HG03571 (cell line): ENCODE measurements at regions not wholly inside any gene's neighbourhood (a gene's known extent, or its start where the extent isn't known, plus 50 kb on each side); places are given as distances from the start of the nearest gene placed in this dataset.

Source experiments
- ATAC-seq: cut with Tn5 transposase; IDR thresholded peaks from one replicate; pipeline ENCODE4 v1.9.1; 2021; ENCODE audit not compliant: unreplicated experiment

GRCh38 chr4:73001885-73002284 lies 67.6 kb downstream of the COX18 start:
- ATAC-seq = no peak

GRCh38 chr4:72997409-72997808 lies 72.1 kb downstream of the COX18 start:
- ATAC-seq = no peak

- no peak for ATAC-seq
Observed at GRCh38 chr4:72994670-72995069, 74.8 kb downstream of the COX18 start.

GRCh38 chr4:72993876-72994275 lies 75.6 kb downstream of the COX18 start:
- no peak for ATAC-seq

GRCh38 chr4:72991873-72992272 lies 77.6 kb downstream of the COX18 start:
- ATAC-seq = no peak

- ATAC-seq = no peak
Observed at GRCh38 chr4:72987741-72988729, 81.5 kb downstream of the COX18 start.

- ATAC-seq = no peak
Observed at GRCh38 chr4:72984351-72984750, 85.2 kb downstream of the COX18 start.

GRCh38 chr4:72983709-72984108 lies 85.8 kb downstream of the COX18 start:
- no peak for ATAC-seq

GRCh38 chr4:72977936-72978485 lies 91.5 kb downstream of the COX18 start:
- ATAC-seq = no peak

- no peak for ATAC-seq
Observed at GRCh38 chr4:72975488-72975784, 94.1 kb downstream of the COX18 start.

GRCh38 chr4:72974694-72975487 lies 94.6 kb downstream of the COX18 start:
- no peak for ATAC-seq

- ATAC-seq = no peak
Observed at GRCh38 chr4:72971572-72971971, 97.9 kb downstream of the COX18 start.

GRCh38 chr4:72970756-72971155 lies 98.8 kb downstream of the COX18 start:
- no peak for ATAC-seq

- ATAC-seq = no peak
Observed at GRCh38 chr4:72969976-72970375, 99.5 kb downstream of the COX18 start.

GRCh38 chr4:72966652-72967051 lies 102.9 kb downstream of the COX18 start:
- ATAC-seq = no peak

GRCh38 chr4:72959411-72959810 lies 110.1 kb downstream of the COX18 start:
- ATAC-seq = no peak

- ATAC-seq = no peak
Observed at GRCh38 chr4:72954811-72955210, 114.7 kb downstream of the COX18 start.

GRCh38 chr4:72953571-72953970 lies 115.9 kb downstream of the COX18 start:
- ATAC-seq = no peak

- ATAC-seq = no peak
Observed at GRCh38 chr4:72951628-72952027, 117.9 kb downstream of the COX18 start.

GRCh38 chr4:72951147-72951546 lies 118.4 kb downstream of the COX18 start:
- no peak for ATAC-seq

- ATAC-seq = no peak
Observed at GRCh38 chr4:72948080-72948479, 121.4 kb downstream of the COX18 start.
